HepG2 (cell line): ENCODE measurements at regions not wholly inside any gene's neighbourhood (a gene's known extent, or its start where the extent isn't known, plus 50 kb on each side); places are given as distances from the start of the nearest gene placed in this dataset.

Experiments used
- ATAC-seq: fragments of 200-7000 bp; cut with Tn5 transposase; 3 replicates; pipeline ENCODE4 v1.9.1; 2020; ENCODE audit warnings: mild to moderate bottlenecking, moderate library complexity
- BruUV-seq: library from RNA; stranded (reverse); fragments of 400-500 nt; replicated peaks from 2 replicates; lab custom pipeline; 2021; lab: Mats Ljungman, UMichigan
- CTCF ChIA-PET: fragments of 300-600 bp; formaldehyde crosslinking; extraction: SDS; loops from one replicate; lab custom pipeline; 2021; ENCODE audit warnings: low total read pairs, inconsistent platforms, low intra/inter-chr PET ratio; lab: Yijun Ruan, JAX
- POLR2A ChIA-PET: fragments of 350-600 bp; sonication (Branson Sonifier 250); formaldehyde crosslinking; loops from one replicate; lab custom pipeline; 2020; ENCODE audit warnings: antibody characterized with exemption, inconsistent platforms; lab: Yijun Ruan, JAX
- DNase-seq: peaks from one replicate; pipeline ENCODE4 v3.0.0-alpha.2; 2015; ENCODE audit warnings: low spot score
- FAIRE-seq: peaks from 3 replicates; lab custom pipeline; 2011; peaks lifted over from hg19 to GRCh38; lab: Jason Lieb, UNC
- H2AFZ ChIP-seq: one replicate; pipeline ENCODE4 v1.6.1; 2011; ENCODE audit warnings: low read length, inconsistent platforms
- H3K27ac ChIP-seq: fragments of 300-600 bp; 3 replicates; pipeline ENCODE4 v1.8.0; 2011; ENCODE audit warnings: mixed run types, mild to moderate bottlenecking, mixed read lengths, low read length, inconsistent platforms; ENCODE audit not compliant: insufficient read depth; ENCODE audit errors: extremely low read length
- H3K27me3 ChIP-seq, 2 experiments: fragments of 200-600 bp in 1 of 2; 2 replicates in 1 of 2; 3 replicates in 1 of 2; pipeline versions ENCODE4 v1.6.0 to v1.8.0; 2011; ENCODE audit warnings: low read length in 2 of 2, mild to moderate bottlenecking in 2 of 2, moderate library complexity in 2 of 2, inconsistent platforms in 1 of 2; ENCODE audit not compliant: insufficient read depth in 2 of 2, control insufficient read depth in 1 of 2
- H3K36me3 ChIP-seq, 2 experiments: fragments of 200-600 bp in 1 of 2; replicated peaks in 1 of 2; 2 replicates in 1 of 2; 3 replicates in 1 of 2; pipeline versions ENCODE4 v1.5.1 to v1.8.0; 2011; ENCODE audit warnings: low read length in 2 of 2, inconsistent platforms in 1 of 2; ENCODE audit not compliant: insufficient read depth in 2 of 2, control insufficient read depth in 1 of 2
- H3K4me1 ChIP-seq: 2 replicates; pipeline ENCODE4 v1.5.1; 2012; ENCODE audit warnings: low read length, inconsistent platforms; ENCODE audit not compliant: insufficient read depth
- H3K4me2 ChIP-seq: 2 replicates; pipeline ENCODE4 v1.6.0; 2011; ENCODE audit warnings: low read depth, low read length, inconsistent platforms
- H3K4me3 ChIP-seq, 3 experiments: fragments of 200-600 bp in 1 of 3; sonication (generic), shearing (Covaris generic) in 1 of 3; replicated peaks in 1 of 3; 2 replicates each; pipeline ENCODE4 v1.5.1; 2011 to 2016; ENCODE audit warnings: low read length in 3 of 3, inconsistent platforms in 2 of 3, low read depth in 2 of 3, mild to moderate bottlenecking in 2 of 3, control low read depth in 1 of 3, mixed read lengths in 1 of 3; ENCODE audit not compliant: insufficient read depth in 1 of 3
- H3K79me2 ChIP-seq: one replicate; pipeline ENCODE4 v1.6.1; 2011; ENCODE audit warnings: low read length, inconsistent platforms; ENCODE audit not compliant: insufficient read depth
- H3K9ac ChIP-seq: 2 replicates; pipeline ENCODE4 v1.6.0; 2011; ENCODE audit warnings: mild to moderate bottlenecking, low read depth, low read length, inconsistent platforms; ENCODE audit not compliant: insufficient read depth
- H3K9me3 ChIP-seq: 2 replicates; pipeline ENCODE4 v1.5.1; 2012; ENCODE audit warnings: mild to moderate bottlenecking, low read length
- H4K20me1 ChIP-seq: 2 replicates; pipeline ENCODE4 v1.6.0; 2011; ENCODE audit warnings: inconsistent platforms, mild to moderate bottlenecking, low read length, moderate library complexity; ENCODE audit not compliant: insufficient read depth
- ATF6 ChIP-seq: sonication (generic); formaldehyde crosslinking; conservative IDR thresholded peaks from 2 replicates; pipeline ENCODE4 v1.4.0; 2020; ENCODE audit warnings: missing genetic modification reagents
- CERS6 ChIP-seq: sonication (generic); formaldehyde crosslinking; IDR thresholded peaks from 2 replicates; pipeline ENCODE4 v1.5.0; 2020; ENCODE audit warnings: missing genetic modification reagents
- KDM5B ChIP-seq: sonication (generic); formaldehyde crosslinking; IDR thresholded peaks from 2 replicates; pipeline ENCODE4 v1.4.0; 2020; ENCODE audit warnings: missing genetic modification reagents, mild to moderate bottlenecking, borderline replicate concordance
- MTF1 ChIP-seq: sonication (generic); formaldehyde crosslinking; IDR thresholded peaks from 2 replicates; pipeline ENCODE4 v1.5.0; 2020; ENCODE audit warnings: missing genetic modification reagents
- POLR2AphosphoS2 ChIP-seq: IDR thresholded peaks from 2 replicates; pipeline ENCODE4 v1.6.1; 2011; ENCODE audit warnings: low read depth, low read length, improper control_type of control experiment
- RXRA ChIP-seq: sonication (generic); formaldehyde crosslinking; IDR thresholded peaks from 2 replicates; pipeline ENCODE4 v1.5.1; 2020; ENCODE audit warnings: missing genetic modification reagents
- ZBTB8A ChIP-seq: sonication (generic); formaldehyde crosslinking; IDR thresholded peaks from 2 replicates; pipeline ENCODE4 v1.4.0; 2020; ENCODE audit warnings: mild to moderate bottlenecking, low read depth, missing genetic modification reagents, borderline replicate concordance
- ZSCAN31 ChIP-seq: sonication (generic); formaldehyde crosslinking; IDR thresholded peaks from 2 replicates; pipeline ENCODE4 v1.5.0; 2020; ENCODE audit warnings: low read depth, mild to moderate bottlenecking, missing genetic modification reagents
- WGBS: methylation state at CpG from one replicate; pipeline ENCODE4 v1.1.6; 2017; ENCODE audit warnings: low lambda C conversion rate; 5-methylcytosine and 5-hydroxymethylcytosine counted together
- in situ Hi-C: cut with HindIII; loops from 2 replicates; pipeline ENCODE4 v1.10.0; 2017; ENCODE audit warnings: low pct_unique_long_range_greater_than_20kb; ENCODE audit not compliant: extremely low pct_ligation_motif_present
- intact Hi-C: fragments of 100-400 bp; cut with micrococcal nuclease; formaldehyde crosslinking; loops from one replicate; pipeline ENCODE4 v1.10.0; 2022; ENCODE audit not compliant: unreplicated experiment

- WGBS = 1% methylated on average over 3 of the region's 3 CpGs
- Histone ChIP-seq H2AFZ (no peak overlapping the region), H3K9me3 (peaks cover 46% of the 10 kb centered on the region), H3K4me2 (no peak overlapping the region), H3K4me1 (no peaks in the 10 kb centered on the region), H3K79me2 (no peaks in the 10 kb centered on the region), H3K4me3 (no peak overlapping the region), H4K20me1 (no peaks in the 10 kb centered on the region), H3K36me3 (no peaks in the 10 kb centered on the region), H3K27me3 (no peaks in the 10 kb centered on the region), H3K9ac (no peak overlapping the region), H3K27ac (no peak overlapping the region)
- TF ChIP-seq MTF1 (CRISPR knock-in tag) (no peak), POLR2AphosphoS2 (no peak), KDM5B (CRISPR knock-in tag) (no peak), ZBTB8A (CRISPR knock-in tag) (no peak), ZSCAN31 (CRISPR knock-in tag) (no peak), CERS6 (CRISPR knock-in tag) (no peak), RXRA (no peak), ATF6 (no peak)
- FAIRE-seq (no peak), DNase-seq (no peak), ATAC-seq (no peak)
- in situ Hi-C loops (no loop called here), intact Hi-C loops (no loop called here)
- ChIA-PET POLR2A (no interaction called here), CTCF (no interaction called here)
- no TSS peak for BruUV-seq
Observed at GRCh38 chr13:104837756-104838155, 1697.7 kb downstream of the EFNB2 start.
